Astrocyte (in vitro differentiated cells and primary cell): ENCODE measurements at regions not wholly inside any gene's neighbourhood (a gene's known extent, or its start where the extent isn't known, plus 50 kb on each side); places are given as distances from the start of the nearest gene placed in this dataset.

Source experiments
- DNase-seq: peaks from one replicate; pipeline ENCODE4 v3.0.0-alpha.2; 2010; ENCODE audit warnings: low read depth
- FAIRE-seq: peaks from 2 replicates; lab custom pipeline; 2011; peaks lifted over from hg19 to GRCh38; lab: Jason Lieb, UNC
- H2AFZ ChIP-seq: 2 replicates; pipeline ENCODE4 v1.6.0; 2012; ENCODE audit warnings: low read depth, low read length, inconsistent platforms
- H3K27ac ChIP-seq: 2 replicates; pipeline ENCODE4 v1.5.1; 2011; ENCODE audit warnings: low read depth, low read length, inconsistent platforms
- H3K27me3 ChIP-seq: 2 replicates; pipeline ENCODE4 v1.6.0; 2011; ENCODE audit warnings: low read length, inconsistent platforms; ENCODE audit not compliant: insufficient read depth
- H3K36me3 ChIP-seq: 2 replicates; pipeline ENCODE4 v1.5.1; 2011; ENCODE audit warnings: low read length, inconsistent platforms; ENCODE audit not compliant: insufficient read depth
- H3K4me1 ChIP-seq: 2 replicates; pipeline ENCODE4 v1.5.1; 2011; ENCODE audit warnings: low read length, inconsistent platforms; ENCODE audit not compliant: insufficient read depth
- H3K4me2 ChIP-seq: 2 replicates; pipeline ENCODE4 v1.6.0; 2012; ENCODE audit warnings: low read length, inconsistent platforms
- H3K4me3 ChIP-seq: 2 replicates; pipeline ENCODE4 v1.5.1; 2011; ENCODE audit warnings: low read depth, mild to moderate bottlenecking, low read length, inconsistent platforms; ENCODE audit not compliant: insufficient read depth
- H3K79me2 ChIP-seq: 2 replicates; pipeline ENCODE4 v1.6.0; 2012; ENCODE audit warnings: mild to moderate bottlenecking, low read length, inconsistent platforms; ENCODE audit not compliant: insufficient read depth
- H3K9ac ChIP-seq: 2 replicates; pipeline ENCODE4 v1.6.0; 2012; ENCODE audit warnings: mild to moderate bottlenecking, low read length, inconsistent platforms
- H3K9me3 ChIP-seq: 2 replicates; pipeline ENCODE4 v1.5.1; 2012; ENCODE audit warnings: low read depth, mild to moderate bottlenecking, low read length, inconsistent platforms; ENCODE audit not compliant: insufficient read depth
- H4K20me1 ChIP-seq: 2 replicates; pipeline ENCODE4 v1.6.0; 2012; ENCODE audit warnings: low read length, inconsistent platforms; ENCODE audit not compliant: insufficient read depth
- H3K27ac Mint-ChIP-seq: one replicate; pipeline ENCODE4 v1.8.0; 2021; ENCODE audit warnings: mild to moderate bottlenecking, mixed read lengths; ENCODE audit not compliant: unreplicated experiment
- H3K27me3 Mint-ChIP-seq: one replicate; pipeline ENCODE4 v1.8.0; 2021; ENCODE audit warnings: low read depth, mixed read lengths; ENCODE audit not compliant: unreplicated experiment
- H3K36me3 Mint-ChIP-seq: one replicate; pipeline ENCODE4 v1.8.0; 2021; ENCODE audit warnings: low read depth, mixed read lengths; ENCODE audit not compliant: unreplicated experiment
- H3K4me1 Mint-ChIP-seq: one replicate; pipeline ENCODE4 v1.8.0; 2021; ENCODE audit warnings: low read depth, mixed read lengths; ENCODE audit not compliant: unreplicated experiment
- H3K4me3 Mint-ChIP-seq: one replicate; pipeline ENCODE4 v1.8.0; 2021; ENCODE audit warnings: mild to moderate bottlenecking, moderate library complexity, mixed read lengths; ENCODE audit not compliant: unreplicated experiment
- H3K9me3 Mint-ChIP-seq: one replicate; pipeline ENCODE4 v1.8.0; 2021; ENCODE audit warnings: mild to moderate bottlenecking, mixed read lengths; ENCODE audit not compliant: unreplicated experiment
- EZH2 ChIP-seq: IDR thresholded peaks from 2 replicates; pipeline ENCODE4 v1.6.1; 2012; ENCODE audit warnings: mild to moderate bottlenecking, low read length, inconsistent platforms; ENCODE audit not compliant: insufficient read depth
- TF ChIP-seq, protein P1 (sequence below): IDR thresholded peaks from 2 replicates; pipeline ENCODE4 v1.5.1; 2011; ENCODE audit warnings: low read depth, mild to moderate bottlenecking, inconsistent platforms, low read length, moderate library complexity; ENCODE audit not compliant: insufficient read depth

- no peaks in the 10 kb centered on the region for H3K27me3 ChIP-seq
- TF ChIP-seq, protein P1, sequence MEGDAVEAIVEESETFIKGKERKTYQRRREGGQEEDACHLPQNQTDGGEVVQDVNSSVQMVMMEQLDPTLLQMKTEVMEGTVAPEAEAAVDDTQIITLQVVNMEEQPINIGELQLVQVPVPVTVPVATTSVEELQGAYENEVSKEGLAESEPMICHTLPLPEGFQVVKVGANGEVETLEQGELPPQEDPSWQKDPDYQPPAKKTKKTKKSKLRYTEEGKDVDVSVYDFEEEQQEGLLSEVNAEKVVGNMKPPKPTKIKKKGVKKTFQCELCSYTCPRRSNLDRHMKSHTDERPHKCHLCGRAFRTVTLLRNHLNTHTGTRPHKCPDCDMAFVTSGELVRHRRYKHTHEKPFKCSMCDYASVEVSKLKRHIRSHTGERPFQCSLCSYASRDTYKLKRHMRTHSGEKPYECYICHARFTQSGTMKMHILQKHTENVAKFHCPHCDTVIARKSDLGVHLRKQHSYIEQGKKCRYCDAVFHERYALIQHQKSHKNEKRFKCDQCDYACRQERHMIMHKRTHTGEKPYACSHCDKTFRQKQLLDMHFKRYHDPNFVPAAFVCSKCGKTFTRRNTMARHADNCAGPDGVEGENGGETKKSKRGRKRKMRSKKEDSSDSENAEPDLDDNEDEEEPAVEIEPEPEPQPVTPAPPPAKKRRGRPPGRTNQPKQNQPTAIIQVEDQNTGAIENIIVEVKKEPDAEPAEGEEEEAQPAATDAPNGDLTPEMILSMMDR = no peak
- no peak for TF ChIP-seq EZH2
- H2AFZ ChIP-seq = no peak overlapping the region
- H3K4me3 ChIP-seq = no peak overlapping the region
- H3K27ac ChIP-seq = no peak overlapping the region
- no peaks in the 10 kb centered on the region for H3K79me2 ChIP-seq
- no peaks in the 10 kb centered on the region for H4K20me1 ChIP-seq
- no peaks in the 10 kb centered on the region for H3K9me3 ChIP-seq
- DNase-seq = peak; percentile 51
- H3K4me1 Mint-ChIP-seq = peaks cover 5% of the 10 kb centered on the region
- peaks cover 2% of the 10 kb centered on the region for H3K4me1 ChIP-seq
- no peak overlapping the region for H3K9ac ChIP-seq
- H3K4me3 Mint-ChIP-seq = no peak overlapping the region
- no peaks in the 10 kb centered on the region for H3K36me3 ChIP-seq
- H3K9me3 Mint-ChIP-seq = no peaks in the 10 kb centered on the region
- H3K36me3 Mint-ChIP-seq = no peaks in the 10 kb centered on the region
- FAIRE-seq = no peak
- H3K4me2 ChIP-seq = no peak overlapping the region
- no peaks in the 10 kb centered on the region for H3K27me3 Mint-ChIP-seq
- peak overlapping the region; percentile 78 for H3K27ac Mint-ChIP-seq
Observed at GRCh38 chrX:30957753-30958152, 68.7 kb upstream of the TAB3 start.

GRCh38 chrX:30955687-30956086 is 66.6 kb upstream of the TAB3 start:
- H4K20me1 ChIP-seq = no peaks in the 10 kb centered on the region
- no peaks in the 10 kb centered on the region for H3K27me3 ChIP-seq
- H3K4me3 ChIP-seq = no peak overlapping the region
- TF ChIP-seq, protein P1 = no peak
- no peak for TF ChIP-seq EZH2
- FAIRE-seq (peak; percentile 74), DNase-seq (no peak)
- no peak overlapping the region for H3K4me3 Mint-ChIP-seq
- H2AFZ ChIP-seq = no peak overlapping the region
- no peak overlapping the region for H3K9ac ChIP-seq
- no peak overlapping the region for H3K4me2 ChIP-seq
- no peaks in the 10 kb centered on the region for H3K36me3 Mint-ChIP-seq
- peaks cover 5% of the 10 kb centered on the region for H3K4me1 Mint-ChIP-seq
- no peak overlapping the region for H3K27ac ChIP-seq
- no peaks in the 10 kb centered on the region for H3K36me3 ChIP-seq
- H3K27me3 Mint-ChIP-seq = no peaks in the 10 kb centered on the region
- H3K27ac Mint-ChIP-seq = no peak overlapping the region
- H3K9me3 ChIP-seq = no peaks in the 10 kb centered on the region
- H3K9me3 Mint-ChIP-seq = no peaks in the 10 kb centered on the region
- peaks cover 2% of the 10 kb centered on the region for H3K4me1 ChIP-seq
- no peaks in the 10 kb centered on the region for H3K79me2 ChIP-seq

GRCh38 chrX:30951003-30951402 is 61.9 kb upstream of the TAB3 start:
- no peak overlapping the region for H3K9ac ChIP-seq
- H3K4me2 ChIP-seq = no peak overlapping the region
- no peak overlapping the region for H3K27ac ChIP-seq
- H3K4me1 ChIP-seq = no peaks in the 10 kb centered on the region
- H3K9me3 Mint-ChIP-seq = no peaks in the 10 kb centered on the region
- peak; percentile 87 for FAIRE-seq
- H3K4me3 ChIP-seq = no peak overlapping the region
- no peaks in the 10 kb centered on the region for H3K36me3 ChIP-seq
- TF ChIP-seq EZH2 = no peak
- TF ChIP-seq, protein P1 = no peak
- no peak overlapping the region for H3K4me3 Mint-ChIP-seq
- no peak overlapping the region for H3K27ac Mint-ChIP-seq
- H3K4me1 Mint-ChIP-seq = no peaks in the 10 kb centered on the region
- no peaks in the 10 kb centered on the region for H3K9me3 ChIP-seq
- no peaks in the 10 kb centered on the region for H3K36me3 Mint-ChIP-seq
- no peak overlapping the region for H2AFZ ChIP-seq
- no peaks in the 10 kb centered on the region for H3K27me3 Mint-ChIP-seq
- no peak for DNase-seq
- H3K27me3 ChIP-seq = no peaks in the 10 kb centered on the region
- H4K20me1 ChIP-seq = no peaks in the 10 kb centered on the region
- H3K79me2 ChIP-seq = no peaks in the 10 kb centered on the region
